Neutrophil (primary cell): ENCODE measurements at regions not wholly inside any gene's neighbourhood (a gene's known extent, or its start where the extent isn't known, plus 50 kb on each side); places are given as distances from the start of the nearest gene placed in this dataset.

Source experiments
- H3K27ac ChIP-seq: fragments of 200-600 bp; sonication (generic); 2 replicates; pipeline ENCODE4 v1.5.1; 2016; ENCODE audit warnings: mild to moderate bottlenecking, moderate library complexity
- H3K27me3 ChIP-seq: fragments of 200-600 bp; sonication (generic); 2 replicates; pipeline ENCODE4 v1.6.0; 2016; ENCODE audit warnings: mild to moderate bottlenecking
- H3K36me3 ChIP-seq: fragments of 200-600 bp; sonication (generic); 2 replicates; pipeline ENCODE4 v1.5.1; 2017
- H3K4me1 ChIP-seq, 2 experiments: fragments of 200-600 bp in 1 of 2; sonication (generic) in 1 of 2; 1 replicate in 1 of 2; 2 replicates in 1 of 2; pipeline versions ENCODE4 v1.5.1 to v1.6.1; 2013 to 2016; ENCODE audit warnings: low read depth in 1 of 2, low read length in 1 of 2, mild to moderate bottlenecking in 1 of 2, moderate library complexity in 1 of 2; ENCODE audit not compliant: control insufficient read depth in 1 of 2, insufficient read depth in 1 of 2
- H3K4me3 ChIP-seq, 2 experiments: fragments of 200-600 bp in 1 of 2; sonication (generic) in 1 of 2; 1 replicate in 1 of 2; 2 replicates in 1 of 2; pipeline ENCODE4 v1.5.1; 2013 to 2016; ENCODE audit warnings: low read depth in 1 of 2, low read length in 1 of 2, mild to moderate bottlenecking in 1 of 2, moderate library complexity in 1 of 2
- H3K9me3 ChIP-seq: fragments of 200-600 bp; sonication (generic); 2 replicates; pipeline ENCODE4 v1.5.1; 2016
- TF ChIP-seq, protein P1 (sequence below): fragments of 200-600 bp; sonication (generic); IDR thresholded peaks from 2 replicates; pipeline ENCODE4 v1.5.1; 2016; ENCODE audit warnings: antibody characterized with exemption

GRCh38 chr6:91816335-91816734, 1229.5 kb upstream of the MAP3K7 start:
- H3K36me3 ChIP-seq: no peaks in the 10 kb centered on the region
- H3K4me3 ChIP-seq: no peak overlapping the region
- no peaks in the 10 kb centered on the region for H3K4me1 ChIP-seq
- no peaks in the 10 kb centered on the region for H3K9me3 ChIP-seq
- TF ChIP-seq, protein P1, sequence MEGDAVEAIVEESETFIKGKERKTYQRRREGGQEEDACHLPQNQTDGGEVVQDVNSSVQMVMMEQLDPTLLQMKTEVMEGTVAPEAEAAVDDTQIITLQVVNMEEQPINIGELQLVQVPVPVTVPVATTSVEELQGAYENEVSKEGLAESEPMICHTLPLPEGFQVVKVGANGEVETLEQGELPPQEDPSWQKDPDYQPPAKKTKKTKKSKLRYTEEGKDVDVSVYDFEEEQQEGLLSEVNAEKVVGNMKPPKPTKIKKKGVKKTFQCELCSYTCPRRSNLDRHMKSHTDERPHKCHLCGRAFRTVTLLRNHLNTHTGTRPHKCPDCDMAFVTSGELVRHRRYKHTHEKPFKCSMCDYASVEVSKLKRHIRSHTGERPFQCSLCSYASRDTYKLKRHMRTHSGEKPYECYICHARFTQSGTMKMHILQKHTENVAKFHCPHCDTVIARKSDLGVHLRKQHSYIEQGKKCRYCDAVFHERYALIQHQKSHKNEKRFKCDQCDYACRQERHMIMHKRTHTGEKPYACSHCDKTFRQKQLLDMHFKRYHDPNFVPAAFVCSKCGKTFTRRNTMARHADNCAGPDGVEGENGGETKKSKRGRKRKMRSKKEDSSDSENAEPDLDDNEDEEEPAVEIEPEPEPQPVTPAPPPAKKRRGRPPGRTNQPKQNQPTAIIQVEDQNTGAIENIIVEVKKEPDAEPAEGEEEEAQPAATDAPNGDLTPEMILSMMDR: no peak
- no peak overlapping the region for H3K27ac ChIP-seq
- no peaks in the 10 kb centered on the region for H3K27me3 ChIP-seq

- no peaks in the 10 kb centered on the region for H3K4me1 ChIP-seq
- H3K27me3 ChIP-seq: no peaks in the 10 kb centered on the region
- H3K27ac ChIP-seq: no peak overlapping the region
- H3K9me3 ChIP-seq: no peaks in the 10 kb centered on the region
- no peaks in the 10 kb centered on the region for H3K36me3 ChIP-seq
- TF ChIP-seq, protein P1: no peak
- H3K4me3 ChIP-seq: no peak overlapping the region
These were observed 1226.8 kb upstream of the MAP3K7 start for GRCh38 chr6:91813641-91814040.

GRCh38 chr6:91812596-91813274, 1225.9 kb upstream of the MAP3K7 start:
- TF ChIP-seq, protein P1: no peak
- Histone ChIP-seq H3K27ac (no peak overlapping the region), H3K4me3 (no peak overlapping the region), H3K27me3 (no peaks in the 10 kb centered on the region), H3K4me1 (no peaks in the 10 kb centered on the region), H3K9me3 (no peaks in the 10 kb centered on the region), H3K36me3 (no peaks in the 10 kb centered on the region)

- Histone ChIP-seq H3K4me3 (no peak overlapping the region), H3K27me3 (no peaks in the 10 kb centered on the region), H3K9me3 (no peaks in the 10 kb centered on the region), H3K36me3 (no peaks in the 10 kb centered on the region), H3K4me1 (no peaks in the 10 kb centered on the region), H3K27ac (no peak overlapping the region)
- TF ChIP-seq, protein P1: no peak
These were observed 1218.1 kb upstream of the MAP3K7 start for GRCh38 chr6:91804981-91805380.

- Histone ChIP-seq H3K9me3 (no peaks in the 10 kb centered on the region), H3K4me3 (no peak overlapping the region), H3K27me3 (no peaks in the 10 kb centered on the region), H3K4me1 (no peaks in the 10 kb centered on the region), H3K36me3 (no peaks in the 10 kb centered on the region), H3K27ac (no peak overlapping the region)
- TF ChIP-seq, protein P1: no peak
These were observed 1215.6 kb upstream of the MAP3K7 start for GRCh38 chr6:91802431-91802830.
